Naive thymus-derived CD8-positive, alpha-beta T cell (primary cell): ENCODE measurements at regions not wholly inside any gene's neighbourhood (a gene's known extent, or its start where the extent isn't known, plus 50 kb on each side); places are given as distances from the start of the nearest gene placed in this dataset.
"Not testable (repeated sequence)": the region's sequence is repeated elsewhere in the genome, so short reads cannot be mapped to it uniquely, and the experiment has no call there.

Source experiments
- ATAC-seq, 2 donors: fragments of 150-1000 bp; cut with Tn5 transposase in 1 of 2; sonication (Bioruptor Pico), chemical (Tn5 transposase) in 1 of 2; 1 replicate in 1 of 2; 2 replicates in 1 of 2; pipeline ENCODE4 v1.10.0; 2021; ENCODE audit warnings: mild to moderate bottlenecking in 2 of 2, moderate library complexity in 2 of 2
- POLR2A ChIA-PET: fragments of 350-600 bp; sonication (Branson Sonifier 250); formaldehyde crosslinking; loops from one replicate; lab custom pipeline; 2021; ENCODE audit warnings: antibody characterized with exemption; lab: Charles Lee
- DNase-seq, 10 donors: peaks; one replicate each; pipeline versions ENCODE4 v3.0.0 to v3.0.0-alpha.2; 2020 to 2022
- H3K27ac Mint-ChIP-seq, 10 donors: one replicate each; pipeline ENCODE4 v1.8.0; 2020 to 2022; ENCODE audit warnings: mild to moderate bottlenecking in 10 of 10, mixed read lengths in 10 of 10, moderate library complexity in 4 of 10, inconsistent platforms in 1 of 10
- H3K27me3 Mint-ChIP-seq, 5 donors: one replicate each; pipeline ENCODE4 v1.8.0; 2021 to 2022; ENCODE audit warnings: mixed read lengths in 5 of 5
- H3K36me3 Mint-ChIP-seq, 3 donors: one replicate each; pipeline ENCODE4 v1.8.0; 2020 to 2022; ENCODE audit warnings: mixed read lengths in 3 of 3, mild to moderate bottlenecking in 2 of 3, inconsistent platforms in 1 of 3
- H3K4me1 Mint-ChIP-seq, 4 donors: one replicate each; pipeline ENCODE4 v1.8.0; 2021 to 2022; ENCODE audit warnings: mixed read lengths in 4 of 4
- H3K4me3 Mint-ChIP-seq, 10 donors: one replicate each; pipeline ENCODE4 v1.8.0; 2020 to 2022; ENCODE audit warnings: mild to moderate bottlenecking in 10 of 10, mixed read lengths in 10 of 10, moderate library complexity in 6 of 10, inconsistent platforms in 1 of 10
- H3K9me3 Mint-ChIP-seq, 9 donors: one replicate each; pipeline ENCODE4 v1.8.0; 2020 to 2022; ENCODE audit warnings: mixed read lengths in 9 of 9, mild to moderate bottlenecking in 3 of 9, inconsistent platforms in 1 of 9, moderate library complexity in 1 of 9

DNA sequence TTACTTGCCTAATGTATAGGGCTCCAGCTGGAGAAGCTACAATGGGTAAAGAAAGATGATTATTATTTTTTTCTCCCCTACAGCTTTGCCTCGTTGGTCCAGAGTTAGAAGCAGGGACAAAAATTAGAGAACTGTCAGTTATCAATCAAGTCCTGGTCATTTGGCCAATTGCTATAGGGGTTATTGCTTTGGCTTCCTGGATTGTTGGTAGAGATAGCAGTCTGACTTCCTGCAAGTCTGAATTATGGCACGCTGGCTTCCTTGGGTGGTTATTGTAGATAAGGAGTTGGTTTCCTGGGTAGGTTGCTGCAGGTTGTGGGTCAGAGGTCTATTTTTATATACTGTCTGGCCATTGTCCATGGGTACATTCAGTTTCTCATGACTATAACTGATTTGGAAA, 84.7 kb upstream of the ELAC2 start:
- POLR2A ChIA-PET, result no interaction called here
- Mint-ChIP-seq H3K36me3 (peaks cover 0 to 5% (median 0%) of the 10 kb centered on the region in 3 donors), H3K27ac (no peak overlapping the region), H3K9me3 (peaks cover 0 to 16% (median 7%) of the 10 kb centered on the region in 9 donors), H3K27me3 (peaks cover 0 to 8% (median 2%) of the 10 kb centered on the region in 5 donors), H3K4me3 (no peak overlapping the region), H3K4me1 (no peaks in the 10 kb centered on the region)
- DNase-seq (no peak), ATAC-seq (no peak)

DNA sequence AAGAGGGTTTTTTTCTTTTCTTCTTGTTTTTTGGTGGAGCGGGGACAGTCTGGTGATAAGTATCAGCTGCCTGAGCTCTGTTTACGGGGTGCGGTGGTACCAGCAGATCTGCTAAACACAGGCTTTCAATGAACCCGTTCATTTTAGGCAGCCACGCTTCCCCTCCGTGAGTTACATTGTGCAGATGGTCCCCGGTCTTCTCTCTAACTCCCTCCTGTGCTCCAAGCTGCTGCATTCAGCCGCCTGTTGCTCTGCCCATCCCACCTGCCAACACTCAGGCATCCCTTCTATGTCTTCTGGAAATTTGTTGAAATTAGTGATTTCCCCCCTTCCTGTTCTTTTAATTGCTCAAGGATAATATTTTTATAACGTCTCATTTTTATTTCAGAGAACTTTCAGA, 82.1 kb upstream of the ELAC2 start:
- Mint-ChIP-seq H3K27ac (no peak overlapping the region), H3K36me3 (peaks cover 0 to 5% (median 0%) of the 10 kb centered on the region in 3 donors), H3K4me1 (no peaks in the 10 kb centered on the region), H3K27me3 (peaks cover 0 to 8% (median 3%) of the 10 kb centered on the region in 5 donors), H3K4me3 (no peak overlapping the region), H3K9me3 (peaks cover 0 to 17% (median 7%) of the 10 kb centered on the region in 9 donors)
- DNase-seq, result no peak
- POLR2A ChIA-PET, result no interaction called here
- ATAC-seq, result no peak

DNA sequence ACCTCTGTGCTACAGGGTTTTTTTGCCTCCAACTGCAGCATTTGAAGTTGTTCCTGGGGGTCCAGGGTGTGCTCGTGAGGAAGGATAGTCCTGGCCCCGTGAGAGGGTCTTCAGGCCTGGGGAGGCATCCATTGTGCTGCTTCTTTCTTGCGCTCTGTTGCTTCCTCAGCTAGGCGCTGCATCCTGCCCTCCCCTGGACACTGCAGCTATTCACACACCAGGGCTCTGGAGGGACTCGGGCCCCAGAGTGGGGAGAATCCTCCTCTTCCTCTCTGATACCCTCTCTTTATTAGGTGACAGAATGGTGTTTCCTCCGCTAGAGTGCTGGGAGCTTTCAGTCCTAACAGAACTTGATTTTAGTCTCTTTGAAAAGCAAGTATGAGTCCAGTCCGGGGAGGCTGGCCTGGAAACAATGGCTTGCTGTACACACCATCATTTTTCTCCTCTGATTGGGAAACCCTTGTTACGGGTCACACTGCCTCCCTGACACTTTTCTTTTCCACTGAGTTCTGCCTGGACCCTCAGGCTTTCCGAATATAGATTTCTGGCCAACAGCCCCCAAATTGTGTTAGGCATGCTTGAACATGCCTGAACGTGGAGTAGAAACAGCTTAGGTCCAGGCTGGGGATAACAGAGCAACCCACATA, 81.4 kb upstream of the ELAC2 start:
- Mint-ChIP-seq H3K27me3 (peaks cover 0 to 8% (median 3%) of the 10 kb centered on the region in 5 donors), H3K9me3 (peaks cover 0 to 15% (median 7%) of the 10 kb centered on the region in 9 donors), H3K27ac (no peak overlapping the region), H3K4me3 (no peak overlapping the region), H3K4me1 (no peaks in the 10 kb centered on the region), H3K36me3 (peaks cover 0 to 5% (median 0%) of the 10 kb centered on the region in 3 donors)
- DNase-seq (no peak), ATAC-seq (no peak)
- POLR2A ChIA-PET, result no interaction called here

DNA sequence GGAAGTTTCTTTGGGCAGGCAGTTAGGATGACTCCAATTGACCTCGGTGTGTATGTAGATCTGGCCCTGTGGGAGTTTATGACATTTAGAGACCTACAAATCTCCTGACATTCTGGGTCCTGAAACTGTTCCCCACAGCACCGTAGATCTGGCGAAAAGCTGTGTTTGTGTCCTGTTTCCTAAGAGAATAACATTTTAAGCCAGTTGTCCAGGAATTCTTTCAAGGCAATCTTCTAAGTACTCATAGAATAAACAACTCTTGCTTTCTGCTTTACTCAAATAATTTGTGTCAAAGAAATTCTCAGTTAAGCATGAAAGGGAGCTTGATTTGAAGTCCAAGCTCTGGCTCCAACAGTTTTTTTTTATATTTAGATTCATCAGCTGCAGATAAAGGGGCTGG, 78.5 kb upstream of the ELAC2 start:
- H3K4me1 Mint-ChIP-seq, result no peaks in the 10 kb centered on the region
- peaks cover 0 to 4% (median 0%) of the 10 kb centered on the region in 9 donors for H3K9me3 Mint-ChIP-seq
- peaks cover 0 to 16% (median 3%) of the 10 kb centered on the region in 5 donors for H3K27me3 Mint-ChIP-seq
- DNase-seq (no peak), ATAC-seq (no peak)
- H3K27ac Mint-ChIP-seq, result no peak overlapping the region
- H3K4me3 Mint-ChIP-seq, result no peak overlapping the region
- POLR2A ChIA-PET, result no interaction called here
- no peaks in the 10 kb centered on the region for H3K36me3 Mint-ChIP-seq

DNA sequence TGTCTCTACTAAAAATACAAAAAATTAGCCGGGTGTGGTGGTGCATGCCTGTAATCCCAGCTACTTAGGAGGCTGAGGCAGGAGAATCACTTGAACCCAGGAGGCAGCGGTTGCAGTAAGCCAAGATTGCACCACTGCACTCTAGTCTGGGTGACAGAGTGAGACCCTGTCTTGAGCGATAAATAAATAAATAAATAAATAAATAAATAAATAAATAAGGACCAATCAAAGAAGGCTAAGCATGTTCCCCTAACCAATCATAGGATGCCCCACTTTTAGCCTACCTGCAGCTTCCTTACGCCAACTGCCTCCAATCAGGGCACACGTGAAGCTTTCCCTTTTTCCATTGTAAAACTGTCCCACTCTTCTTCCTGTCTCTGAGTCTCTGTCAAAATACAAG, 74.2 kb upstream of the ELAC2 start:
- not testable (repeated sequence) for DNase-seq, H3K9me3 Mint-ChIP-seq, H3K4me3 Mint-ChIP-seq

DNA sequence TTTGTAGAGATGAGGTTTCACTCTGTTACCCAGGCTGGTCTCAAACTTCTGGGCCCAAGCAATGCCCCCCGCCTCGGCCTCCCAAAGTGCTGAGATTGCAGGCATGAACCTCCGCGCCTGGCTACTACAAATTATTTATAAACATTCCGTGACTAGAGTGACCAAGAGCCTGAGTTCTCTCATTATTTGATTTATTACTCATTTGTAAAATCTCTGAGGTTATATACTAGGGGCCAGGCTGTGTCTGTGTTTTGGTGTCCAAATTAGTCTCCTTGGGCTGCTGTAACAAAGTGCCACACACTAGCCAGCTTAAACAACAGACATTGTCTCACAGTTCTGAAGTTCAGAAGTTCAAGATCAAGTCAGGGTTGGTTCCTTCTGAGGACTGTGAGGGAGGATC, 70.8 kb upstream of the ELAC2 start:
- Mint-ChIP-seq H3K27me3 (peaks cover 6 to 26% (median 17%) of the 10 kb centered on the region in 5 donors), H3K9me3 (peaks cover 0 to 4% (median 0%) of the 10 kb centered on the region in 9 donors), H3K36me3 (no peaks in the 10 kb centered on the region), H3K4me3 (no peak overlapping the region), H3K27ac (no peak overlapping the region), H3K4me1 (peaks cover 2 to 10% (median 5%) of the 10 kb centered on the region in 4 donors)
- ATAC-seq, result no peak
- POLR2A ChIA-PET, result no interaction called here
- DNase-seq, result no peak

More for the DNA sequence above, 74.2 kb upstream of the ELAC2 start:
- ATAC-seq, POLR2A ChIA-PET, H3K27ac Mint-ChIP-seq, H3K36me3 Mint-ChIP-seq, H3K4me1 Mint-ChIP-seq: not testable (repeated sequence)
- peaks cover 3 to 22% (median 8%) of the 10 kb centered on the region in 5 donors for H3K27me3 Mint-ChIP-seq

DNA sequence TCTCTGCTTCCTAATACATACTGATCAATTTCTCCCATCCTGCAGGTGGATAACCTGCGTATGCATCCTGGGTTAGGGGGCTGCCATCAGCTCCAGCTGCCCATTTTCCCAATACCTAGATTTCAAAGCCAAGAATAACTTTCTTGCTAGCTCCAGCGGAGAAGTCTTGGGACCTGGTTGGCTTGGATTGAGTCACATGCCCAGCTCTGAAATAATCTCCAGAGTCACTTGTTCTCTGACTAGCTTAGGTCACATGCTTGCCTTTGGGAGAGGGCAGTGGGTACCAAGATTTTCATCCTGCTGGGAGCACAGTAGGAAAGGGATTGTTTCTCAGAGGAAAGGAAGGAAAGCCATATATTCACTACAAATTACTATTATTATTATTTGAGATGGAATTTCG, 70.0 kb upstream of the ELAC2 start:
- Mint-ChIP-seq H3K4me3 (no peak overlapping the region), H3K36me3 (peaks cover 0 to 4% (median 2%) of the 10 kb centered on the region in 3 donors), H3K27me3 (peaks cover 6 to 24% (median 15%) of the 10 kb centered on the region in 5 donors), H3K27ac (no peak overlapping the region), H3K4me1 (peaks cover 2 to 10% (median 5%) of the 10 kb centered on the region in 4 donors), H3K9me3 (peaks cover 0 to 6% (median 1%) of the 10 kb centered on the region in 9 donors)
- ATAC-seq (no peak), DNase-seq (no peak)
- POLR2A ChIA-PET, result no interaction called here

DNA sequence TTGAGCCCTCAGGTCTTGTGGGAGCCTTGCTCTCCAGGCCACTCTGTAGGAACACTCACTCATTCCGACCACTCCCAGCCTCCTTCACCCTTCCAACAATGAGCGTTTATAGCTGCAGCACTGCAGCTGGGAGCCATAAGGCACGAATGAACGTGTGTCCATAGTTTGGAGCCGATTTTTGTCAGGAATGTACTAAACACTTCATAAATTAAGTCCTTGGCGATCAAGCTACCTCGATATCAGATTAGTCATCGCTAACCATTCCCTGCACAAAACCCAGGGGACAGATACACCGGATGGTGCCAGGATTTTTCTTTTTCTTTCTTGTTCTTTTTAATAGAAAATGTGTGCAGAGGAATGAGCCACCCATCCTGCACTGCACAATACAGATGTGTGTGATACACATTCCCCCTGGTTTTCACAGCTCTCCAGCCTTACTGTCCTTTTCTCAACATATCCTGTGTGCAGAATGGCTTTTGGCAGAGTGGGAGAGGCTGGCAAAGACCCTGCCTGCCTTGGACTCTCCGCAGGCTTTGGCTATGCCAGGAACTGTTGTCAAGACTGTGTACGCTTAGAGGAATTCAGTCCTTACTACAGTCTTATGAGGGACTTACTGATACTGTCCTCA, 68.4 kb upstream of the ELAC2 start:
- POLR2A ChIA-PET, result no interaction called here
- peaks cover 2 to 10% (median 5%) of the 10 kb centered on the region in 4 donors for H3K4me1 Mint-ChIP-seq

DNA sequence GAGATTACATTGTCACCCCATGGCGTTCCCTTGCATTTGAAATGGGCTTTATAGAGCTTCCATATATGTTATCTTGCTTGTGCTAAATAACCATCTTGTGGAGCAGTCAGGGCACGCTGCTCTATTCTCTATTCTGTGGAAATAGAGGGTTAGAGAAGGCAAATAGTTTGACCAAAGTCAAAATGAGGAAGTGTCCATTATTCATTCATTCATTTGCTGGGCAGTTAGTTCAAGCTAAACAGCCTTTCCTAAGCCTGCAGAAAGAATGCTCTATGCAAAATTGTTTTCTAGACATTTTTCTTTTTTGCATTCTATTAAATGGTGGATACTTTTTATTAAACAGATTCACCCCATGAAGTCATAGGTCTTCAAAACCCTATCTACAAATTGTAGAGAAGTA, 67.8 kb upstream of the ELAC2 start:
- Mint-ChIP-seq H3K27me3 (peaks cover 5 to 30% (median 18%) of the 10 kb centered on the region in 5 donors), H3K4me1 (peaks cover 2 to 10% (median 5%) of the 10 kb centered on the region in 4 donors), H3K36me3 (peaks cover 0 to 13% (median 2%) of the 10 kb centered on the region in 3 donors), H3K27ac (no peak overlapping the region), H3K9me3 (peaks cover 0 to 16% (median 4%) of the 10 kb centered on the region in 9 donors), H3K4me3 (no peak overlapping the region)
- DNase-seq (no peak), ATAC-seq (no peak)
- POLR2A ChIA-PET, result no interaction called here

More for the DNA sequence above, 68.4 kb upstream of the ELAC2 start:
- ATAC-seq, result no peak
- no peak for DNase-seq
- Mint-ChIP-seq H3K27ac (no peak overlapping the region), H3K36me3 (peaks cover 0 to 13% (median 2%) of the 10 kb centered on the region in 3 donors), H3K9me3 (peaks cover 0 to 14% (median 4%) of the 10 kb centered on the region in 9 donors), H3K27me3 (peaks cover 6 to 34% (median 22%) of the 10 kb centered on the region in 5 donors), H3K4me3 (no peak overlapping the region)

DNA sequence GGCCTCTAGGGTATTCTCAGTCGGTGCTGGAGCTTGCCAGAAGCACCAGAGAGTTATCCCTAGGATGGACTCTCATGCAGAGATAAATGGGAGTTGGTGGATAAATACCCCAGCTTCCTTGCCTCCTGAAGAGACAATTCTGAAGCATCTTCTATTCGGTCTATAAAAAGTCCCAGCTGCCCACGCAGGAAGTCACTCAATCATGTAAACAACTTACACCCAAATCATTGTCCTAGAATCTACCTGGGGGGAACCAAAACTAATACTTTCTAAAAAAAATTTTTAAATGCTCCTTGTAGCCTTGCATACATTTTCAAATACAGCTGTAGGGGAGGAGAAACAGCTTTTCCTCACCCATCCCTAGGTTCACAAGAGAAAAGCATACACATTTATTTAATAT, 66.6 kb upstream of the ELAC2 start:
- Mint-ChIP-seq H3K36me3 (peaks cover 0 to 13% (median 2%) of the 10 kb centered on the region in 3 donors), H3K27ac (no peak overlapping the region), H3K4me3 (no peak overlapping the region), H3K9me3 (peaks cover 0 to 21% (median 4%) of the 10 kb centered on the region in 9 donors), H3K4me1 (peaks cover 2 to 10% (median 5%) of the 10 kb centered on the region in 4 donors), H3K27me3 (peaks cover 5 to 33% (median 16%) of the 10 kb centered on the region in 5 donors)
- DNase-seq (no peak), ATAC-seq (no peak)
- POLR2A ChIA-PET, result no interaction called here

DNA sequence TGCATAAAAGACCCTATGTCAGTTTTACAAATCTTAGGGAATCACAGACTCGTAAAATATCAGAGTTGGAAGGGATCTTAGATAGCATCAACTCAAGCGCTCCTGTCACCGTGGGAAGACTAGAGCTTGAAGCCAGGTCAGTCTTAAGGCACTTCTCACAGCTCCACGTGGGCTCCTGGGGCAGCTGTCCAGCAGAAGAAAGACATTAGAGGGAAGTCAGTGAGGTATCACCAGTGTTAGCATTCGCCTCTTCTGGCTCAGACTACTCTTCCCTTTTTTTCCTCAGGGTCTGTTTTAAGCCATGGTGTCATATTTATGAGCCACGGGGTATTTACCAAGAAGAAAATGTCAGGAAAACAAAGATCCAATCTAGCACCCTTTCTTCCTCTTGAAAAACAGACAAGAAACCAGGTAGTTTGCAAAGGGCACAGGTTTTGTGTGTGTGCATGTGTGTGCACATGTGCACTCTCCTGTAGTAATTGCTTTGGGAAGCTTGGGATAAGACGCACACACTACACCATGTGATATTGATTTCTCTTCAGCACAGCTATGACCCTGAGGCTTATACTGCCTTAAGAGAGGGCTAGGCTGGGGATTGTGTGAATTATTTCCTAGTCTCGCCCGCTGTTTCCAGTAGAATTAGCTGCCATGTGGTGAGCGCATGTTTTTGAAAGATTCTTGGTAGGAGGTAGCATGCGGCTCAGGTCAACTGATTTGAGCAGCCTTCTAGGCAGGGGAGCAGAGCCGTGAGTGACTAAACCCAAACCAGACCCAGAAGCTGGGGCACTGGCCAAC, 61.0 kb upstream of the ELAC2 start:
- H3K9me3 Mint-ChIP-seq, result peaks cover 0 to 21% (median 4%) of the 10 kb centered on the region in 9 donors
- peaks cover 1 to 30% (median 10%) of the 10 kb centered on the region in 5 donors for H3K27me3 Mint-ChIP-seq
- H3K4me3 Mint-ChIP-seq, result no peak overlapping the region
- H3K36me3 Mint-ChIP-seq, result peaks cover 0 to 13% (median 2%) of the 10 kb centered on the region in 3 donors
- DNase-seq (no peak), ATAC-seq (no peak)
- no peak overlapping the region for H3K27ac Mint-ChIP-seq
- POLR2A ChIA-PET, result no interaction called here
- no peaks in the 10 kb centered on the region for H3K4me1 Mint-ChIP-seq

DNA sequence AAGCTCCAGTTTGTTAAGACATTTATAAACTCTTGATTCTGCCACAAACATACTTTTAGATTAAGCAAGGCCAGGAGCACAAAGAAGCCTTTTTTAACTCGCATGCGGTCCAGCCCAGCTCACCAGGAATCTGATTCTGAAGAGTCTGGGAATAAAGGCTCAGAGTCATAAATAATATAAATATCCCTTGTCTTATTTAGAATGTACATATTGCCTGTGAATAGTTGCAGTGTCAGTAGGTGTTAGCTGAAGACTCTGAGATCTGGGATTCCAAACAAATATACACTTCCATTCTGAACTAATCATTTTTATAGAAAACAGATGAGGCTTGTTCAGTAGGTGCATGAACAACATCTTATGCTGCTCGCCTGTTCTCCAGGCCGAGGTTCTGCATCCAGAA, 59.1 kb upstream of the ELAC2 start:
- POLR2A ChIA-PET, result no interaction called here
- DNase-seq, result no peak
- H3K36me3 Mint-ChIP-seq, result peaks cover 0 to 2% (median 0%) of the 10 kb centered on the region in 3 donors
- H3K9me3 Mint-ChIP-seq, result peaks cover 0 to 9% (median 0%) of the 10 kb centered on the region in 9 donors
- peaks cover 4 to 35% (median 5%) of the 10 kb centered on the region in 5 donors for H3K27me3 Mint-ChIP-seq
- H3K27ac Mint-ChIP-seq, result no peak overlapping the region
- no peaks in the 10 kb centered on the region for H3K4me1 Mint-ChIP-seq
- ATAC-seq, result no peak
- H3K4me3 Mint-ChIP-seq, result no peak overlapping the region
